Calu3 (cell line): ENCODE measurements at regions not wholly inside any gene's neighbourhood (a gene's known extent, or its start where the extent isn't known, plus 50 kb on each side); places are given as distances from the start of the nearest gene placed in this dataset.

ENCODE experiments used
- BruUV-seq: library from RNA; stranded (reverse); fragments of 400-500 nt; replicated peaks from 2 replicates; lab custom pipeline; 2021; lab: Mats Ljungman, UMichigan
- CTCF ChIA-PET: fragments of 300-600 bp; sonication (Branson Sonifier 250); formaldehyde crosslinking; loops from one replicate; lab custom pipeline; 2022; ENCODE audit warnings: antibody characterized with exemption; lab: Charles Lee
- DNase-seq: peaks from one replicate; pipeline ENCODE4 v3.0.0; 2022
- H3K27ac Mint-ChIP-seq: one replicate; pipeline ENCODE4 v1.8.0; 2022; ENCODE audit warnings: mixed read lengths; ENCODE audit not compliant: unreplicated experiment
- H3K27me3 Mint-ChIP-seq: one replicate; pipeline ENCODE4 v1.8.0; 2022; ENCODE audit warnings: mixed read lengths; ENCODE audit not compliant: unreplicated experiment
- H3K36me3 Mint-ChIP-seq: one replicate; pipeline ENCODE4 v1.8.0; 2022; ENCODE audit warnings: mild to moderate bottlenecking, moderate library complexity, mixed read lengths; ENCODE audit not compliant: insufficient read depth, unreplicated experiment
- H3K4me1 Mint-ChIP-seq: one replicate; pipeline ENCODE4 v1.8.0; 2022; ENCODE audit warnings: mild to moderate bottlenecking, low read depth, mixed read lengths; ENCODE audit not compliant: unreplicated experiment
- H3K4me3 Mint-ChIP-seq: one replicate; pipeline ENCODE4 v1.8.0; 2022; ENCODE audit warnings: mild to moderate bottlenecking, low read depth, moderate library complexity, mixed read lengths; ENCODE audit not compliant: unreplicated experiment
- H3K9me3 Mint-ChIP-seq: one replicate; pipeline ENCODE4 v1.8.0; 2022; ENCODE audit warnings: low read depth, mixed read lengths; ENCODE audit not compliant: unreplicated experiment
- intact Hi-C: fragments of 100-400 bp; cut with micrococcal nuclease; formaldehyde crosslinking; loops from one replicate; pipeline ENCODE4 v1.10.0; 2022; ENCODE audit not compliant: unreplicated experiment
- TF ChIP-seq, protein P1 (sequence below): fragments of 200-600 bp; IDR thresholded peaks from one replicate; pipeline ENCODE4 v1.8.0; 2022; ENCODE audit warnings: antibody characterized with exemption; ENCODE audit not compliant: unreplicated experiment

DNA sequence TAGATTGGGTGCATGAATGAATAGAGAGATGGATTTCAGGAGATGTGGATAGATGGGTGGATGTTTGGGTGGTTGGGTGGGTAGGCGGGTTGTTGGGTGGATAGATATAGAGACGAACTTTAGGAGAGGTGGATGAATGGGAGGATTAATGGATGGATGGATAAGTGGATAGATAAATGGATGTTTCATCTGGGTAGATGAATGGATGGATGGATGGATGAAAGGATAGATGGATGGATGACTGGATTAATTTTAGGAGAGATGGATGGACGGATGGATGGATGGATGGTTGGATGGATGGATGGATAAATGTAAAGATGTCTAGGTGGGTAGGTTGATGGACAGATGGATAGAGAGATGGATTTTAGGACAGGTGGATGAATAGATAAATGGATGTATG is 511.3 kb downstream of the MIAT start:
- Mint-ChIP-seq H3K4me1 (peaks cover 11% of the 10 kb centered on the region), H3K27me3 (no peaks in the 10 kb centered on the region), H3K9me3 (peaks cover 4% of the 10 kb centered on the region), H3K36me3 (no peaks in the 10 kb centered on the region), H3K27ac (no peak overlapping the region), H3K4me3 (no peak overlapping the region)
- TF ChIP-seq, protein P1, sequence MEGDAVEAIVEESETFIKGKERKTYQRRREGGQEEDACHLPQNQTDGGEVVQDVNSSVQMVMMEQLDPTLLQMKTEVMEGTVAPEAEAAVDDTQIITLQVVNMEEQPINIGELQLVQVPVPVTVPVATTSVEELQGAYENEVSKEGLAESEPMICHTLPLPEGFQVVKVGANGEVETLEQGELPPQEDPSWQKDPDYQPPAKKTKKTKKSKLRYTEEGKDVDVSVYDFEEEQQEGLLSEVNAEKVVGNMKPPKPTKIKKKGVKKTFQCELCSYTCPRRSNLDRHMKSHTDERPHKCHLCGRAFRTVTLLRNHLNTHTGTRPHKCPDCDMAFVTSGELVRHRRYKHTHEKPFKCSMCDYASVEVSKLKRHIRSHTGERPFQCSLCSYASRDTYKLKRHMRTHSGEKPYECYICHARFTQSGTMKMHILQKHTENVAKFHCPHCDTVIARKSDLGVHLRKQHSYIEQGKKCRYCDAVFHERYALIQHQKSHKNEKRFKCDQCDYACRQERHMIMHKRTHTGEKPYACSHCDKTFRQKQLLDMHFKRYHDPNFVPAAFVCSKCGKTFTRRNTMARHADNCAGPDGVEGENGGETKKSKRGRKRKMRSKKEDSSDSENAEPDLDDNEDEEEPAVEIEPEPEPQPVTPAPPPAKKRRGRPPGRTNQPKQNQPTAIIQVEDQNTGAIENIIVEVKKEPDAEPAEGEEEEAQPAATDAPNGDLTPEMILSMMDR = no peak
- CTCF ChIA-PET = interaction anchor here (0.9 kb wide), 1 partner anchor 9 kb away, joined by 3 read pairs; no protein-coding TSS in a partner anchor
- BruUV-seq = no TSS peak
- DNase-seq = no peak
- intact Hi-C loops = no loop called here

DNA sequence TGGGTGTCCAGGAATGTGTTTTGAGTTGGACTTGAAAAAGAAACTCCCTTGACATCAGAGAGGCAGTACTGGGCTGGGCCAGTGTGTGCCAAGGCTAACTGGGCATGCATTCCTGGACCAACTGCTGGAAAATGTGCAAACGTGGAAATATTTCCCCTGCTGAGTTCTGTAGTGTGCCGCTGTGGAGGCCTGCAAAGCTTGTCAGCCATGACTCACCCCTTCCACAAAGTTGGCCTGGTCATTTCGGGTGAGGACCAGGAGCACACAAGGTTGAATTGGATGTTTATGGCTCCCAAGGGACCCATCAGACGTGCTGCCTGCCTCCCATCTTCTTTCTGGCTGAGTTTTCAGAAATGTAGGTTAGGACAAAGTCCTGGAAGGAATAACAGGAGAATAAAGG is 513.1 kb downstream of the MIAT start:
- peaks cover 1% of the 10 kb centered on the region for H3K4me1 Mint-ChIP-seq
- no peak overlapping the region for H3K4me3 Mint-ChIP-seq
- no peaks in the 10 kb centered on the region for H3K27me3 Mint-ChIP-seq
- no peaks in the 10 kb centered on the region for H3K9me3 Mint-ChIP-seq
- DNase-seq = peak; percentile 21
- CTCF ChIA-PET = interaction anchor here (1.0 to 1.4 kb wide), 2 partner anchors 10 to 18 kb away, joined by 3 read pairs; no protein-coding TSS in a partner anchor
- H3K27ac Mint-ChIP-seq = no peak overlapping the region
- TF ChIP-seq, protein P1 = no peak
- intact Hi-C loops = no loop called here
- no TSS peak for BruUV-seq
- H3K36me3 Mint-ChIP-seq = no peaks in the 10 kb centered on the region

DNA sequence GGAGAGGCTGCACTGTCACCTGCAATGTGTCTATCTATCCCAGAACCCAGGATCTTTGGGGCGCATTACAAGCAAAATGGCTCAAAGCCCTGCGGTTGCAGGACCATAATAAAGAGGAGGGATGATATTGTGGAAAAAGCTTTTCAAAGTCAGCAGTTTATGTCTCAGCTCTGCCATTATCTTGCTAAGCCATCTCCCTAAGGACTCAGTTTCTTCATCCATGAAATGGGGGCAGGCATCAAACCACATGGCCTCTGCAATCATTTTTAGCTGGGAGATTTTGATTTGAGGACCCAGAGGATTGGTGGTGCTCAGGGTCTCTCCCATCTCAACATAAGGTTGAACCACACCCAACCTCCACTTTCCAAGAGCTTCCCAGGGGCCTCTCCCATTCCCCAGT is 513.8 kb downstream of the MIAT start:
- no peaks in the 10 kb centered on the region for H3K36me3 Mint-ChIP-seq
- intact Hi-C loops = no loop called here
- CTCF ChIA-PET = interaction anchor here (0.6 kb wide), 1 partner anchor 100 kb away, joined by 3 read pairs; no protein-coding TSS in a partner anchor
- no peak overlapping the region for H3K27ac Mint-ChIP-seq
- BruUV-seq = no TSS peak
- TF ChIP-seq, protein P1 = no peak
- no peaks in the 10 kb centered on the region for H3K4me1 Mint-ChIP-seq
- H3K4me3 Mint-ChIP-seq = no peak overlapping the region
- DNase-seq = no peak
- H3K9me3 Mint-ChIP-seq = no peaks in the 10 kb centered on the region
- H3K27me3 Mint-ChIP-seq = no peaks in the 10 kb centered on the region

DNA sequence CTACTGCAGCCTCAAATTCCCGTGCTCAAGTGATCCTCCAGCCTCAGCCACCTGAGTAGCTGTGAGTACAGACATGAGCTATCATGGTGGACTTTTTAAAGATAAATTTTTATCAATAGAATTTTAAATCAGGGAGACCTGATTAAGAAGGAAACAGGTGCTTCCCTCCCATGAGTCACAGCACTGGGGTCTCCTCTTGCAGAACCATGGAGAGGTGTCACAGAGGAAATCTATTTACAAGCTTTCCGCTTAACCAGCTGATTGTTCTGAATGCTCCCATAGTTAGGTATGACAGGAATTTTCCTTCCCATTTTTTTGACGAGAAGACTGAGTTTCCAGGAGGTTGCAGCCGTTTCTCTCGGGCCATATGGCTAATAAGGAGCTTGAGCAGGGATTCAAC is 516.1 kb downstream of the MIAT start:
- H3K4me1 Mint-ChIP-seq = no peaks in the 10 kb centered on the region
- H3K4me3 Mint-ChIP-seq = no peak overlapping the region
- no peak for DNase-seq
- no peaks in the 10 kb centered on the region for H3K27me3 Mint-ChIP-seq
- CTCF ChIA-PET = interaction anchor here (0.6 to 0.7 kb wide), 2 partner anchors 22 to 120 kb away, joined by 3 to 6 read pairs; no protein-coding TSS in a partner anchor
- BruUV-seq = no TSS peak
- H3K27ac Mint-ChIP-seq = no peak overlapping the region
- H3K36me3 Mint-ChIP-seq = no peaks in the 10 kb centered on the region
- TF ChIP-seq, protein P1 = no peak
- intact Hi-C loops = no loop called here
- no peaks in the 10 kb centered on the region for H3K9me3 Mint-ChIP-seq
